PC-9 (cell line): ENCODE measurements at regions not wholly inside any gene's neighbourhood (a gene's known extent, or its start where the extent isn't known, plus 50 kb on each side); places are given as distances from the start of the nearest gene placed in this dataset.
A peak's percentile ranks its signal among the peaks of the same experiment; 100 is the strongest.

ENCODE experiments used
- BruUV-seq: library from RNA; stranded (reverse); fragments of 400-500 nt; replicated peaks from 2 replicates; lab custom pipeline; 2021; lab: Mats Ljungman, UMichigan
- CTCF ChIA-PET: fragments of 300-600 bp; sonication (Branson Sonifier 250); formaldehyde crosslinking; loops from one replicate; lab custom pipeline; 2022; ENCODE audit warnings: antibody characterized with exemption; lab: Charles Lee
- POLR2A ChIA-PET: fragments of 300-600 bp; sonication (Branson Sonifier 250); formaldehyde crosslinking; loops from one replicate; lab custom pipeline; 2022; ENCODE audit warnings: antibody characterized with exemption; ENCODE audit not compliant: unreplicated experiment; lab: Charles Lee
- DNase-seq, 2 experiments: peaks; one replicate each; pipeline versions ENCODE4 v3.0.0 to v3.0.0-alpha.2; 2015 to 2022; ENCODE audit warnings: mixed read lengths in 1 of 2
- H2AFZ ChIP-seq: fragments of 200-600 bp; sonication (generic); 2 replicates; pipeline ENCODE4 v1.8.1; 2017; ENCODE audit warnings: antibody characterized with exemption
- H3F3A ChIP-seq: fragments of 200-600 bp; sonication (generic); 2 replicates; pipeline ENCODE4 v1.8.1; 2017; ENCODE audit warnings: antibody characterized with exemption, mild to moderate bottlenecking, low read depth; ENCODE audit not compliant: insufficient read depth
- H3K27ac ChIP-seq: fragments of 200-600 bp; sonication (generic); 2 replicates; pipeline ENCODE4 v1.6.1; 2016; ENCODE audit warnings: mixed run types
- H3K27me3 ChIP-seq: fragments of 200-600 bp; sonication (generic); 2 replicates; pipeline ENCODE4 v1.6.1; 2016; ENCODE audit warnings: low read depth, mixed run types; ENCODE audit not compliant: insufficient read depth
- H3K36me3 ChIP-seq: fragments of 200-600 bp; sonication (generic); 2 replicates; pipeline ENCODE4 v1.6.1; 2016; ENCODE audit warnings: low read depth, mixed run types
- H3K4me1 ChIP-seq: fragments of 200-600 bp; sonication (generic); replicated peaks from 2 replicates; pipeline ENCODE4 v1.6.1; 2016; ENCODE audit warnings: mixed run types; ENCODE audit not compliant: insufficient read depth
- H3K4me2 ChIP-seq: fragments of 200-600 bp; sonication (generic); 2 replicates; pipeline ENCODE4 v1.6.1; 2017; ENCODE audit warnings: mixed run types
- H3K4me3 ChIP-seq: fragments of 200-600 bp; sonication (generic); 2 replicates; pipeline ENCODE4 v1.6.1; 2016; ENCODE audit warnings: mixed run types
- H3K79me2 ChIP-seq: fragments of 200-600 bp; sonication (generic); 2 replicates; pipeline ENCODE4 v1.6.1; 2017; ENCODE audit warnings: low read depth, mixed run types
- H3K9me2 ChIP-seq: fragments of 200-600 bp; sonication (generic); 2 replicates; pipeline ENCODE4 v1.8.1; 2017; ENCODE audit warnings: mild to moderate bottlenecking; ENCODE audit not compliant: insufficient read depth
- H3K9me3 ChIP-seq: fragments of 200-600 bp; sonication (generic); 2 replicates; pipeline ENCODE4 v1.8.1; 2016; ENCODE audit warnings: low read depth; ENCODE audit not compliant: insufficient read depth
- H4K20me1 ChIP-seq: fragments of 200-600 bp; sonication (generic); 2 replicates; pipeline ENCODE4 v1.8.1; 2017; ENCODE audit not compliant: insufficient read depth
- EZH2 ChIP-seq: fragments of 200-600 bp; sonication (generic); IDR thresholded peaks from 2 replicates; pipeline ENCODE4 v1.8.0; 2017; ENCODE audit warnings: antibody characterized with exemption, low read depth
- intact Hi-C: fragments of 100-400 bp; cut with micrococcal nuclease; formaldehyde crosslinking; loops from one replicate; pipeline ENCODE4 v1.10.0; 2022; ENCODE audit not compliant: unreplicated experiment
- TF ChIP-seq, protein P1 (sequence below): fragments of 200-600 bp; sonication (generic); conservative IDR thresholded peaks from 2 replicates; pipeline ENCODE4 v1.6.1; 2017; ENCODE audit warnings: mixed run types, antibody characterized with exemption, mild to moderate bottlenecking, moderate library complexity

DNA sequence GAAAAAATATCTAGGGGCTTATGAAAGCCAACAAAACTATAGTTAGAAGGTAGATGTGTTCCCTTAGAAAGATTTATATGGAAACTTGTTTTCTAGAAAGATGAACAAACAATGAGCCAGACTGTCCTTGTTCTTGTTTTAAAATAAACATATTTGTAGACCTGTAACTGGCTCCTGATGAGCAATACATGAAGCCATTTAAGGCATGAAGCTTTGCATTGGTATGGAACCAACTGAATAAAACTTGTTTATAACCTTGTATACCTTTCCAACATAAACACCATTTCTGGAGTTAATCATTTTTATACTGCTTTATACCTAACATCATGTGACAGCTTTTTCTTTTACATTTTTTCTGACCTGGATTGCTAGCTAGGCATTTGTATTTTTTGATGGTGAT, 247.8 kb downstream of the PRL start:
- H3K27ac ChIP-seq = no peak overlapping the region
- CTCF ChIA-PET = no interaction called here
- H3K4me2 ChIP-seq = no peak overlapping the region
- H2AFZ ChIP-seq = no peak overlapping the region
- H3F3A ChIP-seq = no peaks in the 10 kb centered on the region
- no peak for DNase-seq
- no peaks in the 10 kb centered on the region for H3K9me2 ChIP-seq
- POLR2A ChIA-PET = interaction anchor here (0.6 kb wide), 1 partner anchor 9 kb away, joined by 4 read pairs; no protein-coding TSS in a partner anchor
- no peaks in the 10 kb centered on the region for H3K27me3 ChIP-seq
- no TSS peak for BruUV-seq
- no peaks in the 10 kb centered on the region for H3K9me3 ChIP-seq
- no peaks in the 10 kb centered on the region for H3K79me2 ChIP-seq
- no peak for TF ChIP-seq EZH2
- TF ChIP-seq, protein P1, sequence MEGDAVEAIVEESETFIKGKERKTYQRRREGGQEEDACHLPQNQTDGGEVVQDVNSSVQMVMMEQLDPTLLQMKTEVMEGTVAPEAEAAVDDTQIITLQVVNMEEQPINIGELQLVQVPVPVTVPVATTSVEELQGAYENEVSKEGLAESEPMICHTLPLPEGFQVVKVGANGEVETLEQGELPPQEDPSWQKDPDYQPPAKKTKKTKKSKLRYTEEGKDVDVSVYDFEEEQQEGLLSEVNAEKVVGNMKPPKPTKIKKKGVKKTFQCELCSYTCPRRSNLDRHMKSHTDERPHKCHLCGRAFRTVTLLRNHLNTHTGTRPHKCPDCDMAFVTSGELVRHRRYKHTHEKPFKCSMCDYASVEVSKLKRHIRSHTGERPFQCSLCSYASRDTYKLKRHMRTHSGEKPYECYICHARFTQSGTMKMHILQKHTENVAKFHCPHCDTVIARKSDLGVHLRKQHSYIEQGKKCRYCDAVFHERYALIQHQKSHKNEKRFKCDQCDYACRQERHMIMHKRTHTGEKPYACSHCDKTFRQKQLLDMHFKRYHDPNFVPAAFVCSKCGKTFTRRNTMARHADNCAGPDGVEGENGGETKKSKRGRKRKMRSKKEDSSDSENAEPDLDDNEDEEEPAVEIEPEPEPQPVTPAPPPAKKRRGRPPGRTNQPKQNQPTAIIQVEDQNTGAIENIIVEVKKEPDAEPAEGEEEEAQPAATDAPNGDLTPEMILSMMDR = no peak
- intact Hi-C loops = no loop called here
- no peak overlapping the region for H3K4me3 ChIP-seq
- H4K20me1 ChIP-seq = no peaks in the 10 kb centered on the region
- no peaks in the 10 kb centered on the region for H3K4me1 ChIP-seq
- H3K36me3 ChIP-seq = no peaks in the 10 kb centered on the region

DNA sequence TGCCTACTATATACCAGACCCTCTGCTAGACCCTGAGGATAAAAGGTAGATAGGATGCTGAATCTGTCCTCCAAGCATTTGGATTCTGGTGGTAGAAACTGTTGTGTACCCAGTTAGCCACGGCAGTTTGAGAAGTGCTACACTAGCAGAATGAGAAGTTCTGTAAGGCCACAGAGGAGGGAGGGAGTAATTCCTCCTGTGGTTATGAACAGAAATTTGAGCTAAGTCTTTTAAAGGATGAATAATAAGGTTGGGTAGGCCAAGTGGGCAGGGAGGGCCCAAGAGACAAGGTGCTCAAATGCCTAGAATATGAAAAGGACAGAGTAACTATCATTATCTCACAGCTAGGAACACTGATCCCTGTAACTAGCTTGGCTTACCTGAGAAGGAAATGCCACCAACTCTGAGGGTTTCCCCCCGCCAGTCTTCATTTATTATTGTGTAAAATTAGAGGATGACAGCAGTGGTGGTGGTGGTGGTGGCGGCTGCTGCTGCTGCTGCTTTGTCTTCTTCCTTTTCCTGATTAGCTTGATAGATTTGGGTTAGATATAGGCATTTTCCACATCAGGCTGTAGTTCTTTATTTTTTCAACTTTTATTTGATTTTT, 243.3 kb downstream of the PRL start:
- Histone ChIP-seq H3K27me3 (no peaks in the 10 kb centered on the region), H4K20me1 (no peaks in the 10 kb centered on the region), H3F3A (no peaks in the 10 kb centered on the region), H3K79me2 (no peaks in the 10 kb centered on the region), H3K4me2 (no peak overlapping the region), H3K4me3 (no peak overlapping the region), H3K9me3 (peaks cover 5% of the 10 kb centered on the region; the same call in 1 of the 2 replicates), H2AFZ (0 out of 2 replicates have a peak overlapping the region, but pooled peaks have one; percentile 27), H3K27ac (no peak overlapping the region), H3K9me2 (no peaks in the 10 kb centered on the region), H3K36me3 (no peaks in the 10 kb centered on the region), H3K4me1 (no peaks in the 10 kb centered on the region)
- POLR2A ChIA-PET = no interaction called here
- intact Hi-C loops = no loop called here
- no peak for TF ChIP-seq EZH2
- TF ChIP-seq, protein P1 = no peak
- CTCF ChIA-PET = no interaction called here
- DNase-seq = no peak
- BruUV-seq = no TSS peak

DNA sequence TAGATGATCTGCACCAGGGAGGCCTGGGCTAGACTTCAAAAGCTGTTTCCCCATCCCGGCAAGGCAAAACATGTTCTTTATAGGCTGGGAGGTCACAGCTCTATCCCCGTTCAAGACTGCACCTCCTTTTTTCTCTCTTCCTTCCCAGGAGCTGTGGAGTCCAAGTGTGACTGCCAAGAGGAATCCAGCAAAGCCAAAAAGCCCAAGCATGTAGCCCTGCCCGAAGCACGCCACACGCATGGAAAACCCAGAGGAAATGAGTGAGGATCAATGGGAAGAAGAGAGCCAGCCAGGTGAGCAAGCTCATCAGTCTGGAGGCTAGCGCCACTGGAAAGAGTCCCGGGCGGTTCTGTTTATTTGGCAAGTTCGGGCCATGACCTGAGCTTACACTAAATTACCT, 240.4 kb downstream of the PRL start:
- H3K27ac ChIP-seq = no peak overlapping the region
- intact Hi-C loops = no loop called here
- no peak overlapping the region for H2AFZ ChIP-seq
- no peaks in the 10 kb centered on the region for H3K4me1 ChIP-seq
- no peaks in the 10 kb centered on the region for H4K20me1 ChIP-seq
- H3K4me2 ChIP-seq = no peak overlapping the region
- BruUV-seq = no TSS peak
- ChIA-PET POLR2A (no interaction called here), CTCF (no interaction called here)
- no peaks in the 10 kb centered on the region for H3K36me3 ChIP-seq
- no peaks in the 10 kb centered on the region for H3K27me3 ChIP-seq
- H3K79me2 ChIP-seq = no peaks in the 10 kb centered on the region
- no peaks in the 10 kb centered on the region for H3K9me2 ChIP-seq
- no peak for TF ChIP-seq EZH2
- TF ChIP-seq, protein P1 = no peak
- no peaks in the 10 kb centered on the region for H3F3A ChIP-seq
- no peak for DNase-seq
- H3K9me3 ChIP-seq = peaks cover 5% of the 10 kb centered on the region; the same call in 1 of the 2 replicates
- no peak overlapping the region for H3K4me3 ChIP-seq
